ENCODE measurements at regions not wholly inside any gene's neighbourhood (a gene's known extent, or its start where the extent isn't known, plus 50 kb on each side); places are given as distances from the start of the nearest gene placed in this dataset.

GRCh38 chr10:30247704-30248103, 101.4 kb downstream of the MTPAP start:
- H4K20me1 ChIP-seq (ENCODE audit: low read depth) = no peaks in the 10 kb centered on the region
- Mint-ChIP-seq H3K4me3 (no peak overlapping the region), H3K27me3 (ENCODE audit: insufficient read depth, low read depth) (peaks cover 2% of the 10 kb centered on the region), H3K9me3 (no peaks in the 10 kb centered on the region), H3K4me1 (peaks cover 2% of the 10 kb centered on the region), H3K27ac (no peak overlapping the region), H3K36me3 (no peaks in the 10 kb centered on the region)
- H3K4me2 ChIP-seq = no peak overlapping the region
- TF ChIP-seq EZH2 (IDR thresholded peaks at IDR 0.05) = no peak
- TF ChIP-seq CTCF (IDR thresholded peaks at IDR 0.05) = no peak
- TF ChIP-seq EZH2phosphoT487 (IDR thresholded peaks at IDR 0.05) = no peak
- no peak overlapping the region for H3K9ac ChIP-seq
- DNase-seq (ENCODE audit: low spot score) = no peak
- H3K27me3 ChIP-seq = no peaks in the 10 kb centered on the region
- H3F3A ChIP-seq (ENCODE audit: low read depth) = no peaks in the 10 kb centered on the region
- H3K36me3 ChIP-seq = no peaks in the 10 kb centered on the region
- H3K79me2 ChIP-seq (ENCODE audit: low read depth) = no peaks in the 10 kb centered on the region
- H3K9me3 ChIP-seq (ENCODE audit: low read depth) = no peaks in the 10 kb centered on the region
- H3K27ac ChIP-seq = no peak overlapping the region
- H3K4me3 ChIP-seq = no peak overlapping the region
- H2AFZ ChIP-seq (replicated peaks) = no peak overlapping the region
- no peaks in the 10 kb centered on the region for H3K4me1 ChIP-seq

GRCh38 chr10:30241422-30242110, 107.5 kb downstream of the MTPAP start:
- no peak for DNase-seq (ENCODE audit: low spot score)
- Mint-ChIP-seq H3K4me1 (peaks cover 2% of the 10 kb centered on the region), H3K27me3 (ENCODE audit: insufficient read depth, low read depth) (peaks cover 2% of the 10 kb centered on the region), H3K9me3 (no peaks in the 10 kb centered on the region), H3K27ac (no peak overlapping the region), H3K36me3 (no peaks in the 10 kb centered on the region), H3K4me3 (no peak overlapping the region)
- H3K36me3 ChIP-seq = no peaks in the 10 kb centered on the region
- H3F3A ChIP-seq (ENCODE audit: low read depth) = no peaks in the 10 kb centered on the region
- H3K27ac ChIP-seq = no peak overlapping the region
- H3K79me2 ChIP-seq (ENCODE audit: low read depth) = no peaks in the 10 kb centered on the region
- H2AFZ ChIP-seq (replicated peaks) = no peak overlapping the region
- H3K9ac ChIP-seq = no peak overlapping the region
- H3K4me1 ChIP-seq = no peaks in the 10 kb centered on the region
- H3K27me3 ChIP-seq = no peaks in the 10 kb centered on the region
- no peak overlapping the region for H3K4me2 ChIP-seq
- no peak overlapping the region for H3K4me3 ChIP-seq
- no peaks in the 10 kb centered on the region for H3K9me3 ChIP-seq (ENCODE audit: low read depth)
- TF ChIP-seq CTCF (IDR thresholded peaks at IDR 0.05) (no peak), EZH2 (IDR thresholded peaks at IDR 0.05) (no peak), EZH2phosphoT487 (IDR thresholded peaks at IDR 0.05) (no peak)
- H4K20me1 ChIP-seq (ENCODE audit: low read depth) = no peaks in the 10 kb centered on the region

GRCh38 chr10:30238836-30239235, 110.2 kb downstream of the MTPAP start:
- Histone ChIP-seq H3F3A (ENCODE audit: low read depth) (no peaks in the 10 kb centered on the region), H3K27me3 (no peaks in the 10 kb centered on the region), H3K4me3 (no peak overlapping the region), H3K36me3 (no peaks in the 10 kb centered on the region), H3K79me2 (ENCODE audit: low read depth) (no peaks in the 10 kb centered on the region), H2AFZ (replicated peaks) (no peak overlapping the region), H4K20me1 (ENCODE audit: low read depth) (no peaks in the 10 kb centered on the region), H3K9ac (no peak overlapping the region), H3K27ac (no peak overlapping the region), H3K4me2 (no peak overlapping the region), H3K4me1 (no peaks in the 10 kb centered on the region), H3K9me3 (ENCODE audit: low read depth) (no peaks in the 10 kb centered on the region)
- no peaks in the 10 kb centered on the region for H3K27me3 Mint-ChIP-seq (ENCODE audit: insufficient read depth, low read depth)
- TF ChIP-seq EZH2 (IDR thresholded peaks at IDR 0.05) = no peak
- TF ChIP-seq EZH2phosphoT487 (IDR thresholded peaks at IDR 0.05) = no peak
- no peak for TF ChIP-seq CTCF (IDR thresholded peaks at IDR 0.05)
- H3K4me3 Mint-ChIP-seq = no peak overlapping the region
- H3K36me3 Mint-ChIP-seq = no peaks in the 10 kb centered on the region
- no peak for DNase-seq (ENCODE audit: low spot score)
- H3K27ac Mint-ChIP-seq = no peak overlapping the region
- no peaks in the 10 kb centered on the region for H3K4me1 Mint-ChIP-seq
- no peaks in the 10 kb centered on the region for H3K9me3 Mint-ChIP-seq
